ENCODE measurements at regions not wholly inside any gene's neighbourhood (a gene's known extent, or its start where the extent isn't known, plus 50 kb on each side); places are given as distances from the start of the nearest gene placed in this dataset.
"Not testable (repeated sequence)": the region's sequence is repeated elsewhere in the genome, so short reads cannot be mapped to it uniquely, and the experiment has no call there.

DNA sequence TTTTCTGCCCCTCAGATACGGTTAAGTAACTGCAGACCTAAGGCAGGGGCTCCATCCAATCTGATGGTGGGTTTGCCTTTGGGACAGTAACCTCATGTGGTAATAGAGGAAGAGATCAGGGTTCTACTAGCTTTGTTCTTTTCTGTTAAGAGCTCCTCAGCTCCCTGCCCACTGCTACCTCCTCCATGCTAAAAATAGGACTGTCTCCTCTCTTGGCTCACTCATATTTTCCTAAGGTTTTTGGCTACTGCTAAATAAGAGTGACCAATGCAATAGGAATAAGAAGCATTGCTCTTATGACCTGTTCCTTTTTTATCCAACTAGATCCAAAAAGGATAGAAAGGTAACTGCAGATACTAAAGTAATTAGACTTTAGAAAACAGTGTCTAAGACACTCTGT is 99.6 kb downstream of the THSD1 start:
- TF ChIP-seq, protein P1, sequence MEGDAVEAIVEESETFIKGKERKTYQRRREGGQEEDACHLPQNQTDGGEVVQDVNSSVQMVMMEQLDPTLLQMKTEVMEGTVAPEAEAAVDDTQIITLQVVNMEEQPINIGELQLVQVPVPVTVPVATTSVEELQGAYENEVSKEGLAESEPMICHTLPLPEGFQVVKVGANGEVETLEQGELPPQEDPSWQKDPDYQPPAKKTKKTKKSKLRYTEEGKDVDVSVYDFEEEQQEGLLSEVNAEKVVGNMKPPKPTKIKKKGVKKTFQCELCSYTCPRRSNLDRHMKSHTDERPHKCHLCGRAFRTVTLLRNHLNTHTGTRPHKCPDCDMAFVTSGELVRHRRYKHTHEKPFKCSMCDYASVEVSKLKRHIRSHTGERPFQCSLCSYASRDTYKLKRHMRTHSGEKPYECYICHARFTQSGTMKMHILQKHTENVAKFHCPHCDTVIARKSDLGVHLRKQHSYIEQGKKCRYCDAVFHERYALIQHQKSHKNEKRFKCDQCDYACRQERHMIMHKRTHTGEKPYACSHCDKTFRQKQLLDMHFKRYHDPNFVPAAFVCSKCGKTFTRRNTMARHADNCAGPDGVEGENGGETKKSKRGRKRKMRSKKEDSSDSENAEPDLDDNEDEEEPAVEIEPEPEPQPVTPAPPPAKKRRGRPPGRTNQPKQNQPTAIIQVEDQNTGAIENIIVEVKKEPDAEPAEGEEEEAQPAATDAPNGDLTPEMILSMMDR (conservative IDR thresholded peaks at IDR 0.05): not testable (repeated sequence)
- TF ChIP-seq ZFX (IDR thresholded peaks at IDR 0.05): not testable (repeated sequence)
